ENCODE measurements at regions not wholly inside any gene's neighbourhood (a gene's known extent, or its start where the extent isn't known, plus 50 kb on each side); places are given as distances from the start of the nearest gene placed in this dataset.
"Not testable (repeated sequence)": the region's sequence is repeated elsewhere in the genome, so short reads cannot be mapped to it uniquely, and the experiment has no call there.

- intact Hi-C loops (cut with micrococcal nuclease) = no loop called here
Observed at GRCh38 chr6:109255087-109255486, 127.2 kb downstream of the CD164 start.

- intact Hi-C loops (cut with micrococcal nuclease) = no loop called here
Observed at GRCh38 chr6:109253366-109253765, 128.9 kb downstream of the CD164 start.

GRCh38 chr6:109252261-109253041 lies 129.8 kb downstream of the CD164 start:
- intact Hi-C loops (cut with micrococcal nuclease) = no loop called here

DNA sequence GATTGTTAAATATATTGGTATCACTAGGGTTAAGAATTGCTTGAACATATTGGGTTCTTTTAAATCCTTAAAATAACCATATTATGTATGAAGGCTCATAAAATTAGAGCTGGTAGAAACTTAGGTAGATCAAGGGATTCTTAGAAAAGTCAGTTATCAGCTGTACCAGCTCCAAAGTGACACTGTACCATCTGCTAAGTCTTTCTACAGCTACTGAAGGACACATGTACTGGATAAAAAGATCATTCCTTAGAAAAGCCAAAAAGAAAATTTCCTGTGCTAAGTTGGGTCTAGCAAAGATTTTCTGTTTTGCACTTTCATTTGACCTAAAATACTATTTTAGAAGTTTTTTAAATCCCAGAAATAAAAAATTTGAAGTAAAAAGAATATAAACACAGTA lies 130.4 kb downstream of the CD164 start:
- intact Hi-C loops (cut with micrococcal nuclease) = no loop called here

- intact Hi-C loops (cut with micrococcal nuclease) = not testable (repeated sequence)
Observed at GRCh38 chr6:109250544-109251156, 131.6 kb downstream of the CD164 start.

- intact Hi-C loops (cut with micrococcal nuclease) = loop anchor here (10.0 kb wide), 1 partner anchor 941 kb away; the partner anchor contains the start of gene CDC40
Observed at GRCh38 chr6:109243863-109244825, 138.1 kb downstream of the CD164 start.

- intact Hi-C loops (cut with micrococcal nuclease) = loop anchor here (10.0 kb wide), 1 partner anchor 942 kb away; the partner anchor contains the start of gene CDC40
Observed at GRCh38 chr6:109242925-109243324, 139.3 kb downstream of the CD164 start.

- intact Hi-C loops (cut with micrococcal nuclease) = loop anchor here (10.0 kb wide), 1 partner anchor 943 kb away; the partner anchor contains the start of gene CDC40
Observed at GRCh38 chr6:109242029-109242428, 140.2 kb downstream of the CD164 start.

GRCh38 chr6:109241199-109241598 lies 141.1 kb downstream of the CD164 start:
- intact Hi-C loops (cut with micrococcal nuclease) = loop anchor here (10.0 kb wide), 1 partner anchor 944 kb away; the partner anchor contains the start of gene CDC40

DNA sequence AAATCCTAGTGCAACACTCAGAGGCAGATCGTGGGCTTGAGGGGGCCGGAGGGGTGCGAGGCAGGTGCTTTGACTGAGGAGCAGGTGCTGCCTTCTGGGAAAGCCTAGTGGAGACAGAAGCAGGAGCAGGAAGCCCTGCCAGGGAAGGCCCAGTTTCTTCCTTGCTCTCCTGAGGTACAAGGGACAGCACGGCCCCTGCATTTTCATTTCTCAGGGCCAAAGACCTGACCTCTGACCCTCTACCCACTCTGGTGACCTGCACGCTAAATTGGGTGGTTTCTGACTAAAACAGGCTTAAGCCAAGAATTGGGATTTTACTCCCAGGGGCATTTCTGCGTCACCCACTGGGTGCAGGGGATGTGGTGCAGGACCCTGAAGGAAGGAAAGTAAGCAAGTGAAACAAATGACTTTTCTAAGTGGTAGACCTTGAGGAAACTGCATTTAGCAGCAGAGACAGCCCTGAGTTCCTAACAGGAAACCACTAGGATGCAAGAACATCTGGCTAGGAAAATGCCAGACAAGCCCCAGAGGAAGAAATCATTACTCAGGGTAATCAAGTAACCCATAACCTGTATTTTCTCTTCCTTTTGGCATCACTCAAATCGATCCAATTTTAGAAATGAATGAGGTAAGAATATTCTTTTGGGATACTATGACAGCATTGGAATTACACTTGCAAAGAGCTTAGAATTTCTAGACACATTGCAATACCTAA lies 141.7 kb downstream of the CD164 start:
- intact Hi-C loops (cut with micrococcal nuclease) = loop anchor here (10.0 kb wide), 1 partner anchor 944 kb away; the partner anchor contains the start of gene CDC40

GRCh38 chr6:109239651-109240321 lies 142.5 kb downstream of the CD164 start:
- intact Hi-C loops (cut with micrococcal nuclease) = loop anchor here (5.0 to 10.0 kb wide), 3 partner anchors 142 to 1633 kb away; partner anchors contain the start of genes AMD1, CDC40 and CEP57L1

DNA sequence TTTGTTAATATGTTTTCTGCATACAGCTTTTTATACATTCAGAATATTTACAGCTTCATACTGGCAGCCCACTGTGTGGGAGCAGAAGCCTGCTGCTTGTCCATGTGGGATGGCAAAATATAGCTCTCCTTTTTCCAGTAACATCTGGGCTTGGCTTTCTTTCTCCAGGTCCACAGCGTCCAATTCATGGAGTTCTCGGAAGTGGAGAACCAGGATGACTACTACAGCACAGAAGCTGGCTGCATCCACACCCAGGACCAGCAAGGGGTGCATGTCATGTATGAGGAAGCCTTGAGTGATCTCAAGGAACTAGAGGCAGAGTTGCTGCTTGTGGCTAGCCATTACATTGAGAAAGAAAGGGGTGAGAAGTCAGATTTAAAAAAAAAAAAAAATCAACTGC lies 143.1 kb downstream of the CD164 start:
- intact Hi-C loops (cut with micrococcal nuclease) = loop anchor here (5.0 kb wide), 2 partner anchors 142 to 1633 kb away; partner anchors contain the start of genes AMD1 and CEP57L1

DNA sequence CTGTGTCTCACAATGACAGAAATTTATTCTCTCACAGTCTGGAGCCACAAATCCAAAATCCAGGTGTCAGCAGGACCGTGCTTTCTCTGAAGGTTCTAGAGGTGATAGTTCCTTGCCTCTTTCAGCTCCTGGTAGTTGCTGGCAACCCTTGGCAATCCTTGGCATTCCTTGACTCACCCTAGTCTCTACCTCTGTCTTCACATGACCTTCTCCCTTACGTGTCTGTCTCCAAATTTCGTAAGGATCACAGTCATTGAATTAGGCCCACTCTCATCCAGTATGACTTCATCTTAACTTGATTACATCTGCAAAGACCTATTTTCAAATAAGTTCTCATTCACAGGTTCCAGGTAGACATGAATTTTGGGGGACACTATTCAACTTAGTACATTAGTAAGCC lies 143.1 kb downstream of the CEP57L1 start:
- intact Hi-C loops (cut with micrococcal nuclease) = loop anchor here (5.0 kb wide), 2 partner anchors 141 to 1634 kb away; partner anchors contain the start of genes AMD1 and CEP57L1

GRCh38 chr6:109237986-109238329 lies 142.7 kb downstream of the CEP57L1 start:
- intact Hi-C loops (cut with micrococcal nuclease) = loop anchor here (2.0 to 5.0 kb wide), 4 partner anchors 49 to 1634 kb away; partner anchors contain the start of genes AMD1, CD164 and CEP57L1

DNA sequence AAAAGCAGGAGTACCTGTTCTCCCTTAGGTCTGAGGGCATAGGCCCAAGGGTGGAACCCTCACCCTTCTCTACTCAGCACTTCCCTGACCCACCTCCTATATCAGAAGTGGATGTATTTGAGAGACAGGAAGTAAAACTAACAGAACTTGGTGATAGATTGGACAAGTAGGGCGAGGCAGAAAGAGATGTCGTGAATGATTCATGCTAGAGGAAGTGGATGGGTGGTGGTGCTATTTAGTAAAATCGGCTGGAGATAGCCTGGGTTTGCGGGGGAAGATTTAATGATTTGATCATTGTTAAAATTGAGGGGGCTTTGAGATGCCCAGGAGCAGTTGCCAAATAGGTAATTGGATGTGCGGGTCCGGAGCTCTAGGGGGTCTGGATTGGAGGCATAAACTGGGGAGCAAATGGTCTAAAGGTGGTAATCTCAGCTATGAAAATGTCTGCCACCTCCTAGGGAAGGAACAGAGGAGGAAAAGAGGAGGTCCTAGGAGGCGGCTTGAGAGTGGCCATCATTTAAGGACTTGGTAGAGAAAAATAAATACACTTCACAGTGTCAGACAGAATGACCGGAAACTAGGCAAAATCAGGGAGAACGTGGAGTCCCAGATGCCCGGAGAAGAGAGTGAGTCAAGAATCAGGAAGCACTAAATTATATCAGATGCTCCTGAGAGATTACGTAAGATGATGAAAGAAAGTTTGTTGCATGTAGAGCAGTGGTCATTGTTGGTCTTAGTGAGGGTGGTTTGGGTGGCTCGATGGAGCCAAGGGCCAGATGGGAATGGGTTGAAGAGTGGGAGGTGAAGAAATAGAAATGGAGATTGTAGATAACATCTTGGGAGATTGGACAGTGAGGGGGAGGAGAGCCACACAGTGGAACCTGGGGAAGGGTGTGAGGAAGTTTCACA lies 142.0 kb downstream of the CEP57L1 start:
- intact Hi-C loops (cut with micrococcal nuclease) = loop anchor here (2.0 to 5.0 kb wide), 4 partner anchors 49 to 1635 kb away; partner anchors contain the start of genes AMD1, CD164 and CEP57L1

DNA sequence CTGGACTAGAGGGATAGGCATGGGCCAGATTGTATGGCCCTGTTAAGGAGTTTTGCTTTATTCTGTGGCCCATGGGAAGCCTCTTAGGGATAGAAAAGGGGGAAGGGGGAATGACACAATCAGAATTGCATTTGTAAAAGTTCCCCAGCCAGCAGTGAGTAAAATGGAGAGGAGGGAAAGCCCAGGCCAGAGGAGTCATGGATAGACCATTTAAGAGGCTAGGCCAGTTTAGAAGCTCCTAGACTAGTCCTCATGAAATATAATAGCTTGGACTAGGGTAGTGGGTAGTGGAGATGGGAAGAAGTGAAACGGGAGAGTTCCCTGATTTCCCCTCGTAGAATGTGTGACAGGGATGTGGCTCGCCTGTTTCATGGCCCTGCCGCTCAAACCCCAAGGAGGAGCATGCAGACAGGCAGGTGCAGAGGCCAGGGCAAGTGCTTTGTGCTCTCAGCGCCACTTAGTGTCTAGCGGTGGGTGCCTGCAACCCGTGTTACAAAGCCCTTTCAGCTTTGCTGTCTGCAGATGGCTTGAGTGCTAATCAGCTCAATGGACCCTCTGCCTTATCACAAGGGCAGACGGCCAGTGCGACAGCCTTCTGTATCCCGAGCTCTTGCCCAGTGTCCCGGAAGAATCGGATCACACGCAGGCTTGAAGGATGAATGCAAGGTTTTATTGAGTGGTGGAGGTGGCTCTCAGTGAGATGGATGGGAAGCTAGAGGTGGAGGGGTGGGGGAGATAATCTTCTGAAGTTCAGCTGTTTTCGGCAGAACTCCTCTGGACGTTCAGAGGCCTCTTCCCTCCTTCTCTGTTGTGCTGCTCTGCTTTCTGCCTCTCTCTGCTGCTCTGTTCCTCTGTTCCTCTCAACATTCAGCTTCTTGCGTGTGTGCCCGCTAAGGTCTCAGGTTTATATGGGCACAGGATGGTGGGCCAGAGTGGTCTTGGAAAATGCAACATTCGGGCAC lies 141.1 kb downstream of the CEP57L1 start:
- intact Hi-C loops (cut with micrococcal nuclease) = loop anchor here (2.0 to 5.0 kb wide), 4 partner anchors 48 to 1636 kb away; partner anchors contain the start of genes AMD1, CD164 and CEP57L1

GRCh38 chr6:109235481-109236038 lies 140.3 kb downstream of the CEP57L1 start:
- intact Hi-C loops (cut with micrococcal nuclease) = loop anchor here (2.0 to 5.0 kb wide), 4 partner anchors 47 to 1637 kb away; partner anchors contain the start of genes AMD1, CD164 and CEP57L1
